Eye (tissue), 1 donor: ENCODE measurements at regions not wholly inside any gene's neighbourhood (a gene's known extent, or its start where the extent isn't known, plus 50 kb on each side); places are given as distances from the start of the nearest gene placed in this dataset.

Source experiments
- DNase-seq: peaks from one replicate; pipeline ENCODE4 v3.0.0-alpha.2; 2015

- DNase-seq = no peak
Measured at GRCh38 chr10:29096303-29096824, 192.5 kb upstream of the LYZL1 start.

GRCh38 chr10:29098423-29098822 is 190.4 kb upstream of the LYZL1 start:
- no peak for DNase-seq

DNA sequence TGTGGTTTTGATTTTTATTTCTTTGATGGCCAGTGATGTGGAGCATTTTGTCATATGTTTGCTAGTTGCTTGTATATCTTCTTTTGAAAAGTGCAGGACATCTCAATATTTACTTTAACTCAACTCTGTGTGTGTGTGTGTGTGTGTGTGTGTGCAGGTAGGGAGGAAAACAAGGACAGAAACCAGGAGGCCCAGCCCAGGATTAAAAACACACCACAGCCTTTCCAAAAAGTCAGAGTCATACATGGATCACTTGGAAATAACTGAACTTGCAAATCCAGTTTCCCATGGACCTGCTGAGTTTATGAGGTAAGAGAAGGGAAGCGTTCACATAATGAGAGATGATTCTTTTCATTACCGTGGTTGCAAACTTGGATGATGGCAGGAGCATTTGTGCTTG is 189.9 kb upstream of the LYZL1 start:
- no peak for DNase-seq

DNA sequence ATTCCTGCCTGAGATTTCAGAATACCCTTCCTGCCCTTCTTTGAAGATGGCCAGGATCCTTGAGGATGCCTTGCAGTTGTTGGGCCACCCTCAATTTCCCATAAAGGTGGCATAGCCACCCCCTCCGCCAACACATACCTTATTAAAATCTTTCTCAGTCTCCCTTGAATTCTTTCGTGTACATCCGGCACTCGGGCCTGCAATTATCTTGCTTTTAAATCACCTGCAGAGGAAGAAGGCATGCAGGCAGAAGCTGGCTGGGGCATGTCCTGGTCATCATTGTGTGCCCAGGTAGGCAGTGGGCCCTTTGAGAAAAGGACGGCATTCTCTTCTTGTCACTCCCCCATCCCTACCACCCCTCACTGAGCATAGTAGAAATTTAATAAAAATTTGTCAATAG is 189.5 kb upstream of the LYZL1 start:
- no peak for DNase-seq

GRCh38 chr10:29100505-29100904 is 188.4 kb upstream of the LYZL1 start:
- no peak for DNase-seq

- DNase-seq = no peak
Measured at GRCh38 chr10:29102233-29102632, 186.6 kb upstream of the LYZL1 start.

DNA sequence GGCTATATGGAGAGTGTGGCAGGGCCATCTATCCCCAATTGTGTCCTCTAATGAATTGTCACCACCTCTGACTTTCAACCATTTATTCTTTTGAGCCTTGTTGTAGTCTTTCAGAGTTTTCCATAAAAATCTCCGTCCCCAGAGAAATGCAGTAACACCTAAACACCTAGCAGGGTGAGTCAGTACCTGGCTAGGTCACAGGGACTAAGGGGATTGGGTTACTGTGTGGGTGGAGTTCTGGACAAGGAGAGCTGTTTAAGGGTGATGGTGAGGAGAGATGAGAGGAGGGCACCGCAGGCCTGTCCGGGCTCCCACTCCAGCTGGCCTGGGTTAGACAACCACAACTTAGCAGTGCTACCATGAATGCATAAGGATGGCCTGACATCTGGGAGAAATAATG is 186.2 kb upstream of the LYZL1 start:
- no peak for DNase-seq

DNA sequence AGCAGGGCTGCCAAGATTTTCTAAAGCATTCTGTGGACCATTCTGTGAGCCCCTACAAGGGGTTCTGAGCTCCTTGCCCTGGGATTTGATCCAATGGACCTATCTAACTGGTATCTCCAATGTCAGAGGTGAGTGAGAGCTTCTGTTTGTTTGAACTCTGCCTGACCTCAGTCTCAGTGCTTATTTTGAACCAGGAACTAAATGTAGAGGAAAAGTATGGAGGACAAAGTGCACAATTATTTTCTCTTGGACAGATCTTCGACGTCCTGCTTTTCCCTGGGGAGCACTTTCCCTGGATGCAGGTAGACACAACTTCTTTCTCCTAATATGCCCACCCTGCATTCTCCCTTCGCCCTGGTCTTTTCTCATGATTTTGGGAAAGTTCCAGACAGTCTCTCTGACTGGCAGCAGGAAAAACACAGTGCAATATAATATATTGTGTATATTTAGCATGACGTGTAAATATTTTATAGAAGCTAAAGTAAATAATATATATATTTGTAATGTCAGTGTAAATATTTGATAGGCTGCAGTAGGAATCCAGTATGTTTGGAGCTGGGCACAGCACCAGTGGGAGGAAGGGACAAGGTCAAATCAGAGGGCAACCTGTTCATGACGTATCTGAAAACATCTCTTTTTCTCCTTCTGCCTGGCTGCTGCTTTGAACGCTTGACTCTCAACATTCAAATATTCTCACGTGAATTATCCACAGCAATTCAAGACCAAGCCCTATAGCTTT is 184.0 kb upstream of the LYZL1 start:
- no peak for DNase-seq

GRCh38 chr10:29105516-29106215 is 183.2 kb upstream of the LYZL1 start:
- no peak for DNase-seq

DNA sequence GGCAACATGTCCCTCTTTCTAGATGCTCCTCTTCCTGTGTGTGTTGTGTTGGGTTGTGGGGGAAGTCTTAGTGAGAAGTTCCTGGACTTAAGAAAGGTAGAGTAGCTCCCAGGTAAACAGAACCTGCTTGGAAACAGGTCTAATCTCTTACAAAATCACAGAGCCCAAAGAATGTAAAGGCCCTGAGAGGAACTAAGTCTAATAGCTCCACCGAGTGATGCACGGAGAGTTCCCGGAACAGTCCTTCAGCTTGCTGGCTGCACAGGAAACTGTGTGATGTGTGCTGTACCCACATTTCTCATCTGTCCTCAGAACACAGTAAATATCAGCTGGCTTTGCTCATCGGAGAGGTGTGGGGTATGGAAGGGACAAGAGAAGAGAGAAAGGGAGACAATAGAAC is 182.6 kb upstream of the LYZL1 start:
- no peak for DNase-seq

DNA sequence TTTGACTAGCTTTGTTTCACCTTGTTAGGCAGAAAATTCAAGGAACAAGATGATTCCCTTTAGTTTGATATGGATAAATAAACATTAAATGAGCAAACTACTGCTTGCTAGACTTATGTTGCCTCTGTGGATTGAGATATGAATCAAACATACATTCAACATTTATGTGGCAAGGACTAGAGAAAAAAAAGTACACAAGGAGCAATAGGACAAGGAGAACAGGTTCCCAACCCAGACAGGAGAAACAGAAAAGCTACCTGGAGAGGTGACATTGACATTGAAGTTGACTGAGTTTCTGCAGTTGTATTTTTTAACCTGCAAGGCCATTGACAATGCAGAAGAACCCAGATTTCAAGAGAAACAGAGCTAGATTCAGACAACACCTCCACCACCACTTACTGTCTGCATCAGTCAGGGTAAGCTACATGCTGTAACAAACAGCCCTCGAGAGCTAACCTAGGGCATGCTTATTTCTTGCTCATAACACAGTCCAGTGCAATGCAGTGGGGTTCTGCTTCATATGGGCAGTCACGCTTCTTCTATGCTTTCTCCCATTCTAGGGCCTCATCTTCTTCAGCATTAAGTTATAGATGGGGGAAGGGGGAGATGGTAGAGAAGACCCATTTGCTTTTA is 180.9 kb upstream of the LYZL1 start:
- DNase-seq = no peak

DNA sequence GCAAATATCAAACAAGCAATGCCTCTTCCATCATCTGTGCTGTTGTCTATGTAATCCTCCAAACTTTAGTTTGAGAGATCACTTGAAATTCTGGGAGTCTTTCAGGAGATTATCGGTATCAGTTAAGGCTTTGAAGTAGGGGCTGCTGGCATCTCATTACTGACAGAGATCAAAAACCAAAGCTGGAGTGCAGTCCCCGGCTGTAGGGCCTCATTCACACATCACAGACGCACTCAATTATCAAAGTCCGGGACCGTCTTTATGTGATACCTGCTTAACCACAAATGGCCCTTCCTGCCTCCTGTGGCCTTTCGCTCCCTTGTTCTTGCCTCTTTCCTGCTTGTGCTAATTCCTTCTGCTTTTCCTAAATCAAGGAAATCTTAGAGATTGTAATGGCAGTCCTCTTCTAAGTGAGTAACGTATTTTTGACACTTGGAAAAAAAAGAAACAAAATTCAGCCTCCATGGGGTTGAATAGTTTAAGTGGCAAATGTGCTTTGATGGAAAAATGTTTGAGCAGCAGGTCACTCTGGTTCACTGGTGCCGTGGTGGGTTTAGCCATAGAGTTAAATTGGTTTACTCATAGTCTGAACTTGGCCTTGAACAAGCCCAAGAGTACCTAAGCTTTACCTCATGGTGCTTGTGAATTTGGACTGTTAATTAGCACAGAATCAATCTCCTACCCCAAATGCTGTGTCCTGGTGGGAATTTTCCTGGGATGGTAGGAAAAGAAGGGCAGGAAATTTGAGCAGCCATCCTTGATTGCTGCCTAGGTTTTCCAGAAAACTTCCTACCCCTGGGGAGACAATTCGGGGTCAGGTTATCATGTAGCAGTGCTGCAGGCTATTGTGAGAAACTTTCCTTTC is 178.9 kb upstream of the LYZL1 start:
- peak; percentile 56 for DNase-seq

GRCh38 chr10:29112827-29113615 is 175.8 kb upstream of the LYZL1 start:
- DNase-seq = peak; percentile 82

DNA sequence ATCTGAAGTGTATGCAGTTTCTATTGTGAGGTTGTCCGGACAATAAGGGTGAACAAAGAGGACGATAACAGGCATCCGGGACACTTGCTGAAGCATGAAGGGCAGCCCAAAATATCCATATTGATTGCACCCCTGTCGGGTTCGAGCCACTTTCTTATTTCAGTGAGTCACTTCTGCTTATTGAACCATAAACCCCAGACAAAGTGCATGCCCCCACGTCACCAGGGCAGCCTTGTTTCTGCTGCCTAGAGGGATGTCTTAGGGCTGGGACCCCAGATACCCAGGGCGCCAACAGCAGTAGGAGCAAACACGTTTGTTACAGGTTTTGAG is 175.3 kb upstream of the LYZL1 start:
- no peak for DNase-seq

DNA sequence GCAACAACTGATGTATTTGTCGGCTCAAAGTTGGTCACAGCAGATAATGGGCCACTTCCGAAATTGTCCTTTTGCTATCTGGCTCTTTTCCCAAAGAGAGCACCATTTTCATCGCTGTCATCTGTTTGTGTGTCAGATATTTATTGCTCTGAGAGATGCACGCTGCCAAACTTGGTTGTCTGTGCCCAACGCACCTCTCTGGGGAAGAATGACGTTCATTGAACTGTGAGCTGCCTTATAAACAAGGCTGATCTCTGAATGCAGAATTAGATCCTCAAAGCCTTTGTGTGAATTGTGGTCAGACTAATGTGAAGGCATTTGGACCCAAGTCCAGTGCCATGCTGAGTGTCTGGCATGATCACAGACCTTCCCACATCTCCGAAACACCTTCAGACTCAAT is 174.7 kb upstream of the LYZL1 start:
- DNase-seq = no peak

DNA sequence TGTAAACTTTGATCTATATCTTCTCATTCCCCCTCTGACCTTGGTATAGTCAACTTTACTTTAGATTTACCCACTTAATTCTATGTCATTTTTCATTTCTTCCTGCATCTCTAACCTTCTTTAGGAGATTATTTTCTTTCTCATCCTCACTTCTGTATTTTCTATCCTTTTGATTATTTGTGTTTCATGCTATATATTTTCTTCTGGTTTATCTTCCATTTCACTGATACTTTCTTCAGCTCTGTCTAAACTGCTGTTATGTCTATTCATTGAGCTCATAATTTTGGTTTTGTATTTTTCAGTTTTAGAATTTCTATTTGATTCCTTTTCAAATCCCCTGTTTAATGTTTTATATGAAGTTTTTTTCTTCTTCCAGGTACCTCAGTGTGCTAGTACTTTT is 171.1 kb upstream of the LYZL1 start:
- DNase-seq = no peak

- peak; percentile 82 for DNase-seq
Measured at GRCh38 chr10:29119374-29119773, 169.5 kb upstream of the LYZL1 start.

GRCh38 chr10:29120216-29120615 is 168.7 kb upstream of the LYZL1 start:
- DNase-seq = no peak

DNA sequence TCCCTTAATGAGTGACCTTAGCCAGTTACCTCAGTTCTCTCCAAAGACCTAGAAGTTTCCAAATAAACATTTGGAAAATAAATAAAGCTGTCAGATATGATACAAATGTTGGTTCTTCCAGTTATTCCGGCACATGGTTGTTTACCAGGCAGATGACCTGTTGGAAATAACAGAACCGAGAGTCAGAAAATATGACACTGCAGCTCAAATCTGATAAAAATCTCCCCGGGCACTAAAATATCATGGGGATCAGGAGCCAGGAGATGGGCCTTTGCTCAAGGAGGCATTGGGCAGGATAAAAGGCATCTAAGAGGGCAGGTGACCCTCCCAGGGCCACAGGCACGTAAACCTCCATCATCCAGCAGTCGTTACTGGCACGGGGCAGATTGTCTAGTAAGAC is 164.0 kb upstream of the LYZL1 start:
- no peak for DNase-seq

- DNase-seq = no peak
Measured at GRCh38 chr10:29127037-29127700, 161.7 kb upstream of the LYZL1 start.

DNA sequence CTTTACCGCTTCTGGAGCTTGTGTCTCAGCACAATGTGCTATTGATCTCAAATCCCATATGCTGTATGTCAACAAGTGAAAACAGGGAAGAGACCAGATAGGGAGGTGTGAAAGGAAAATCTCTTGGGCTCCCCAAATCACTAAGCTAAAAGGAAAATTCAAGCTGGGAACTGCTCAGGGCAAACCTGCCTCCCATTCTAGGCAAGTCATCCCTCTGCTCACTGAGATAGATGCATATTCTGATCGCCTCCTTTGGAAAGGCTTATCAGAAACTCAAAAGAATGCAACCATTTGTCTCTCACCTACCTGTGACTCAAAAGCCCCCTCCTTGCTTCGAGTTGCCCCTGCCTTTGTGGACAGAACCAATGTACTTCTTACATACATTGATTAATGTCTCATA is 161.1 kb upstream of the LYZL1 start:
- DNase-seq = no peak

DNA sequence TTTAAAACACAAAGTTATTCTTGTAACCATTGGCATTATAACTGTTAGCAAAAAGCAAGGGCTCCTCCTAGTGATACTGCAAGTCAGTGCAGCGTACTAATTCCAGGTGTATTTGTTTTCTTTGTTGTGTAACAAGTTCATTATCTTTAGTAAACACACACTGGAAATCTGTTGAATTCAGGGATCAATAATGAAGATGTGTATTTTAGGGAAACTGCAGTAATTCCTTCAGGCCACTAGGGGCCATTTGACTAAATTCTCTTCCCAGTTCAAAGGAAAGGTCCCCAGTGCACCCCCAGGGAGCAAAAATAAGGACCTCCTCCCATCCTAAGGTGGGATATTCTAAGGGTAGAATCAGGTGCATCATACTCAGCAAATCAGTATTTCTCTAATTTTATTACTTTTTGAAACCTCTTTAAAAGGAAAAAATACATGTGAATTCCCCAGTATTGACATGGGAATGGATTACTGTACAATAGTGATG is 158.6 kb upstream of the LYZL1 start:
- DNase-seq = no peak
